Choroid plexus epithelial cell (primary cell): ENCODE measurements at regions not wholly inside any gene's neighbourhood (a gene's known extent, or its start where the extent isn't known, plus 50 kb on each side); places are given as distances from the start of the nearest gene placed in this dataset.

ENCODE experiments used
- DNase-seq: peaks from one replicate; pipeline ENCODE4 v3.0.0-alpha.2; 2010; ENCODE audit warnings: low read depth
- H3K4me3 ChIP-seq: 2 replicates; pipeline ENCODE4 v1.5.1; 2011; ENCODE audit warnings: low read depth, mild to moderate bottlenecking, control low read depth, low read length, moderate library complexity
- CTCF ChIP-seq: conservative IDR thresholded peaks from 2 replicates; pipeline ENCODE4 v1.5.1; 2011; ENCODE audit warnings: low read depth, mild to moderate bottlenecking, control low read depth, inconsistent platforms, low read length, moderate library complexity

GRCh38 chr22:44442186-44442815 lies 55.7 kb downstream of the RTL6 start:
- no peak for TF ChIP-seq CTCF
- DNase-seq, result no peak
- H3K4me3 ChIP-seq, result no peak overlapping the region

GRCh38 chr22:44441401-44442185 lies 56.4 kb downstream of the RTL6 start:
- no peak for TF ChIP-seq CTCF
- no peak for DNase-seq
- H3K4me3 ChIP-seq, result no peak overlapping the region

- DNase-seq, result no peak
- no peak for TF ChIP-seq CTCF
- no peak overlapping the region for H3K4me3 ChIP-seq
Measured at GRCh38 chr22:44440224-44441160, 57.5 kb downstream of the RTL6 start.

GRCh38 chr22:44439356-44440223 lies 58.4 kb downstream of the RTL6 start:
- TF ChIP-seq CTCF, result no peak
- DNase-seq, result no peak
- H3K4me3 ChIP-seq, result no peak overlapping the region

- no peak overlapping the region for H3K4me3 ChIP-seq
- no peak for DNase-seq
- no peak for TF ChIP-seq CTCF
Measured at GRCh38 chr22:44438481-44439131, 59.4 kb downstream of the RTL6 start.

GRCh38 chr22:44438056-44438455 lies 60.0 kb downstream of the RTL6 start:
- peak; percentile 11 for TF ChIP-seq CTCF
- H3K4me3 ChIP-seq, result no peak overlapping the region
- DNase-seq, result no peak
